Activated CD4-positive, alpha-beta T cell treated with anti-CD3 and anti-CD28 coated beads for 36 hours (primary cell): ENCODE measurements at regions not wholly inside any gene's neighbourhood (a gene's known extent, or its start where the extent isn't known, plus 50 kb on each side); places are given as distances from the start of the nearest gene placed in this dataset.

Experiments used
- ATAC-seq: fragments of 200-7000 bp; cut with Tn5 transposase; one replicate; pipeline ENCODE4 v1.10.0; 2021; ENCODE audit warnings: mild to moderate bottlenecking, moderate library complexity
- CTCF ChIA-PET: fragments of 350-600 bp; sonication (Branson Sonifier 250); formaldehyde crosslinking; loops from one replicate; lab custom pipeline; 2021; ENCODE audit warnings: antibody characterized with exemption; lab: Charles Lee
- POLR2A ChIA-PET: fragments of 350-600 bp; sonication (Branson Sonifier 250); formaldehyde crosslinking; loops from one replicate; lab custom pipeline; 2021; ENCODE audit warnings: antibody characterized with exemption, inconsistent platforms; lab: Charles Lee
- DNase-seq: peaks from one replicate; pipeline ENCODE4 v3.0.0-alpha.2; 2020
- H3K27ac Mint-ChIP-seq: one replicate; pipeline ENCODE4 v1.8.0; 2021; ENCODE audit warnings: mixed read lengths
- H3K27me3 Mint-ChIP-seq: one replicate; pipeline ENCODE4 v1.8.0; 2021; ENCODE audit warnings: mixed read lengths
- H3K36me3 Mint-ChIP-seq: one replicate; pipeline ENCODE4 v1.8.0; 2021; ENCODE audit warnings: low read depth, mixed read lengths
- H3K4me1 Mint-ChIP-seq: one replicate; pipeline ENCODE4 v1.8.0; 2021; ENCODE audit warnings: mixed read lengths
- H3K4me3 Mint-ChIP-seq: one replicate; pipeline ENCODE4 v1.8.0; 2021; ENCODE audit warnings: mild to moderate bottlenecking, moderate library complexity, mixed read lengths
- H3K9me3 Mint-ChIP-seq: one replicate; pipeline ENCODE4 v1.8.0; 2021; ENCODE audit warnings: low read depth, mixed read lengths
- intact Hi-C, 2 experiments: fragments of 100-400 bp; cut with DNase I in 1 of 2; cut with micrococcal nuclease in 1 of 2; formaldehyde crosslinking; loops; one replicate each; pipeline versions ENCODE4 v1.14.2 to v1.15.1; 2022 to 2024; cut with DNase I, micrococcal nuclease

- Mint-ChIP-seq H3K9me3 (no peaks in the 10 kb centered on the region), H3K4me3 (no peak overlapping the region)
- ATAC-seq, result no peak
Observed at GRCh38 chr2:120517751-120518469, 172.0 kb downstream of the INHBB start.

GRCh38 chr2:120518819-120519218 lies 172.9 kb downstream of the INHBB start:
- no peaks in the 10 kb centered on the region for H3K36me3 Mint-ChIP-seq
- ChIA-PET POLR2A (no interaction called here), CTCF (no interaction called here)
- no peaks in the 10 kb centered on the region for H3K4me1 Mint-ChIP-seq
- no peak overlapping the region for H3K4me3 Mint-ChIP-seq
- no peak overlapping the region for H3K27ac Mint-ChIP-seq
- H3K27me3 Mint-ChIP-seq, result peaks cover 22% of the 10 kb centered on the region
- ATAC-seq, result no peak
- no peaks in the 10 kb centered on the region for H3K9me3 Mint-ChIP-seq
- no peak for DNase-seq
- intact Hi-C loops, result loop anchor here in 1 of 2 experiments (10.0 kb wide), 1 partner anchor 174 kb away; the partner anchor contains the start of gene INHBB

More at GRCh38 chr2:120517751-120518469, 172.0 kb downstream of the INHBB start:
- no peak overlapping the region for H3K27ac Mint-ChIP-seq
- CTCF ChIA-PET, result interaction anchor here (0.6 to 0.7 kb wide), 2 partner anchors 145 to 1216 kb away, joined by 3 to 4 read pairs; no protein-coding TSS in a partner anchor
- H3K36me3 Mint-ChIP-seq, result no peaks in the 10 kb centered on the region
- no peak for DNase-seq
- intact Hi-C loops, result loop anchor here in 1 of 2 experiments (10.0 kb wide), 1 partner anchor 173 kb away; the partner anchor contains the start of gene INHBB
- POLR2A ChIA-PET, result no interaction called here
- H3K4me1 Mint-ChIP-seq, result no peaks in the 10 kb centered on the region
- H3K27me3 Mint-ChIP-seq, result peaks cover 16% of the 10 kb centered on the region

- no peaks in the 10 kb centered on the region for H3K36me3 Mint-ChIP-seq
- ChIA-PET CTCF (interaction anchor here (0.6 kb wide), 1 partner anchor 125 kb away, joined by 4 read pairs; no protein-coding TSS in a partner anchor), POLR2A (no interaction called here)
- DNase-seq (no peak), ATAC-seq (no peak)
- no peaks in the 10 kb centered on the region for H3K4me1 Mint-ChIP-seq
- peaks cover 24% of the 10 kb centered on the region for H3K27me3 Mint-ChIP-seq
- H3K27ac Mint-ChIP-seq, result no peak overlapping the region
- H3K9me3 Mint-ChIP-seq, result no peaks in the 10 kb centered on the region
- intact Hi-C loops, result loop anchor here in 1 of 2 experiments (10.0 kb wide), 1 partner anchor 175 kb away; the partner anchor contains the start of gene INHBB
- H3K4me3 Mint-ChIP-seq, result no peak overlapping the region
Observed at GRCh38 chr2:120519469-120519868, 173.5 kb downstream of the INHBB start.

- H3K27ac Mint-ChIP-seq, result no peak overlapping the region
- peaks cover 26% of the 10 kb centered on the region for H3K27me3 Mint-ChIP-seq
- intact Hi-C loops, result no loop called here
- ChIA-PET POLR2A (no interaction called here), CTCF (no interaction called here)
- no peak for ATAC-seq
- no peaks in the 10 kb centered on the region for H3K9me3 Mint-ChIP-seq
- no peak for DNase-seq
- H3K36me3 Mint-ChIP-seq, result no peaks in the 10 kb centered on the region
- no peak overlapping the region for H3K4me3 Mint-ChIP-seq
- no peaks in the 10 kb centered on the region for H3K4me1 Mint-ChIP-seq
Observed at GRCh38 chr2:120520454-120520853, 174.5 kb downstream of the INHBB start.

- ATAC-seq (peak; percentile 76), DNase-seq (peak; percentile 65)
- no peaks in the 10 kb centered on the region for H3K4me1 Mint-ChIP-seq
- no peak overlapping the region for H3K4me3 Mint-ChIP-seq
- ChIA-PET CTCF (interaction anchor here (0.6 to 1.0 kb wide), 2 partner anchors 33 to 387 kb away, joined by 3 read pairs; no protein-coding TSS in a partner anchor), POLR2A (interaction anchor here (0.5 kb wide), 1 partner anchor 9 kb away, joined by 3 read pairs; no protein-coding TSS in a partner anchor)
- intact Hi-C loops, result loop anchor here in 1 of 2 experiments (1.0 kb wide), 1 partner anchor 178 kb away; no protein-coding TSS in a partner anchor
- H3K27me3 Mint-ChIP-seq, result peaks cover 28% of the 10 kb centered on the region
- no peaks in the 10 kb centered on the region for H3K36me3 Mint-ChIP-seq
- no peak overlapping the region for H3K27ac Mint-ChIP-seq
- H3K9me3 Mint-ChIP-seq, result no peaks in the 10 kb centered on the region
Observed at GRCh38 chr2:120520929-120521912, 175.3 kb downstream of the INHBB start.

- DNase-seq (no peak), ATAC-seq (no peak)
- Mint-ChIP-seq H3K9me3 (no peaks in the 10 kb centered on the region), H3K27ac (no peak overlapping the region), H3K36me3 (no peaks in the 10 kb centered on the region), H3K27me3 (peaks cover 28% of the 10 kb centered on the region), H3K4me3 (no peak overlapping the region), H3K4me1 (no peaks in the 10 kb centered on the region)
- POLR2A ChIA-PET, result no interaction called here
- CTCF ChIA-PET, result interaction anchor here (0.6 to 1.0 kb wide), 2 partner anchors 32 to 163 kb away, joined by 3 read pairs; no protein-coding TSS in a partner anchor
- intact Hi-C loops, result no loop called here
Observed at GRCh38 chr2:120522151-120522751, 176.3 kb downstream of the INHBB start.

- H3K4me1 Mint-ChIP-seq, result no peaks in the 10 kb centered on the region
- ChIA-PET POLR2A (no interaction called here), CTCF (no interaction called here)
- H3K27ac Mint-ChIP-seq, result no peak overlapping the region
- H3K4me3 Mint-ChIP-seq, result no peak overlapping the region
- intact Hi-C loops, result no loop called here
- DNase-seq (no peak), ATAC-seq (no peak)
- no peaks in the 10 kb centered on the region for H3K36me3 Mint-ChIP-seq
- H3K27me3 Mint-ChIP-seq, result peaks cover 26% of the 10 kb centered on the region
- H3K9me3 Mint-ChIP-seq, result no peaks in the 10 kb centered on the region
Observed at GRCh38 chr2:120523766-120524165, 177.8 kb downstream of the INHBB start.

- intact Hi-C loops, result no loop called here
- CTCF ChIA-PET, result no interaction called here
Observed at GRCh38 chr2:120524174-120524573, 178.2 kb downstream of the INHBB start.

GRCh38 chr2:120525056-120526046 lies 179.4 kb downstream of the INHBB start:
- ChIA-PET POLR2A (no interaction called here), CTCF (no interaction called here)
- Mint-ChIP-seq H3K27ac (no peak overlapping the region), H3K4me3 (no peak overlapping the region), H3K9me3 (no peaks in the 10 kb centered on the region), H3K27me3 (peaks cover 25% of the 10 kb centered on the region), H3K4me1 (no peaks in the 10 kb centered on the region), H3K36me3 (no peaks in the 10 kb centered on the region)
- ATAC-seq, result no peak
- no peak for DNase-seq
- intact Hi-C loops, result no loop called here

More at GRCh38 chr2:120524174-120524573, 178.2 kb downstream of the INHBB start:
- Mint-ChIP-seq H3K4me1 (no peaks in the 10 kb centered on the region), H3K27me3 (peaks cover 26% of the 10 kb centered on the region), H3K36me3 (no peaks in the 10 kb centered on the region), H3K9me3 (no peaks in the 10 kb centered on the region), H3K4me3 (no peak overlapping the region), H3K27ac (no peak overlapping the region)
- POLR2A ChIA-PET, result no interaction called here
- ATAC-seq, result no peak
- no peak for DNase-seq

GRCh38 chr2:120526047-120526562 lies 180.2 kb downstream of the INHBB start:
- POLR2A ChIA-PET, result no interaction called here
- intact Hi-C loops, result no loop called here
- Mint-ChIP-seq H3K4me3 (no peak overlapping the region), H3K27me3 (peaks cover 21% of the 10 kb centered on the region), H3K4me1 (no peaks in the 10 kb centered on the region), H3K36me3 (no peaks in the 10 kb centered on the region), H3K27ac (no peak overlapping the region), H3K9me3 (no peaks in the 10 kb centered on the region)
- CTCF ChIA-PET, result no interaction called here
- ATAC-seq (no peak), DNase-seq (no peak)
